Cerebellar cortex (tissue), 1 donor: ENCODE measurements at regions not wholly inside any gene's neighbourhood (a gene's known extent, or its start where the extent isn't known, plus 50 kb on each side); places are given as distances from the start of the nearest gene placed in this dataset.
"Not testable (repeated sequence)": the region's sequence is repeated elsewhere in the genome, so short reads cannot be mapped to it uniquely, and the experiment has no call there.

Source experiments
- DNase-seq: peaks from one replicate; pipeline ENCODE4 v3.0.0-alpha.2; 2015; ENCODE audit warnings: low spot score

DNA sequence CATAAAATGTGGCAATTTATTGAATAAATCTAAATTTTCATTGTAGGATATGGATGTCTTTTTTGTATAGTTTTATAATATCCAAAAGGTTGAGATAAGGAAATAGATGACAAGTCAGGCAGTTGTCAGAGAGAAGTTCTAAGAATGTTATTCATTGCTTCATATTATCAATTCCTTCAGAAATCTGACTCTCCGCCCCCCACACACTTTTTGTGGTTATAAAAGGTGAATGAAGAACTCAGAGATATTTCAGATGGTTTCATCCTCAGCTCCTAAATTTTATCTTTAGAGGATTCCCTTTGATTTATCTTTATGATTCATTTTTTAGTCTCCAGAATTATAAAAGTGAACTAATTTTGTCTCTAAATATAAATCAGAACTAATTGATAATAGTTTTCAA, 136.1 kb upstream of the NOX3 start:
- DNase-seq = no peak

DNA sequence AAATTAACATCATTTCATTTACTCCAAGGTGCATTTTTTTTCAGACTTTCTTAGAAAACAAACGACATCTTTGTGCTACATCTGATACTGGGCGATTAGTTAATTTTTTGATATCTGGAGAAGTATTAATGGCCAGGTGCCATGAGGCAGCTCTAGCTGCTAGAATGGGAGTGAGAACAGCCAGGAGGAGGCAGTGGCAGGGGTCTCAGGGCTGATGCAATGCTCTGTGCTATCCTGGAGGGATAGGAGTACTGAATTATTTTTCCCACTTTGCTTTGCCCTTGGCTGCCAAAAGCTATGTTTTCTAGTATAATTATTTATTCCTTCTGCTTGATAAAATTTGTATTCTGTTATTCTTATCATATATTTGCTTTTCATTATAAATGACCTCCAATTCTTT, 133.6 kb upstream of the NOX3 start:
- DNase-seq = no peak

DNA sequence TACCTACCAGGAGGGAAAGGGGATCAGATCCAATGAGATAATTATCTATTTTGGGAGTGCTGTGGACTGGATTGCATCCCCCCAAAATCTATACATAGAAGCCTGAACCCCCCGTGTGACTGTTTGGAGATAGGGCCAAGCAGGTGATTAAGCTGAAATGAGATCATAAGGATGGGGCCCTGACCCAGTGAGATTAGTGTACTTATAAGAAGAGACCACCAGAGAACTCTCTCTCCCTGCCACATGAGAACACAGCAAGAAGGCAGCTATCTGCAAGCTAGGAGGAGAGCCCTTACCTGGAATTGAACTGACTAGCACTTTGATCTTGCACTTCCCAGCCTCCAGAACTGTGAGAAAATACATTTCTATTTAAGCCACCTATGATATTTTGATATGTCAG, 132.2 kb upstream of the NOX3 start:
- no peak for DNase-seq

DNA sequence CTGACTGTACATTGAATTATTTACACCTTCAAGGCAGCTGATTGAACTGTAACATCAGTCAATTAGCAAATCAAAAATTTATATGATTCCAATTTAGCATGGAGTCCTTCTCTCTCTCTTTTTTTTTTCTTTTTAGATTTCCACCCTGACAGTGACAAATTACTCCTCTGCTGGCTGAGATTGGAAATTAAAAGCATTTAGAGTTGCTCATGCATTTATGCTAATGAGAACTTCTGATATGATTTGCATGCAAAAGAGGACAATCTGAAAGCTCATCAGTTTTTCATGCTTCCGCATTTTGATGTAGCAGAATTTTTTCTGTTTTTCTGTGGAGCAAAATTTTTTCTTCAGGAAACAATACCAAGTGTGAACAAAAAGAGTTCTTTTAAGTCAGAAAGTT, 130.5 kb upstream of the NOX3 start:
- DNase-seq = no peak

DNA sequence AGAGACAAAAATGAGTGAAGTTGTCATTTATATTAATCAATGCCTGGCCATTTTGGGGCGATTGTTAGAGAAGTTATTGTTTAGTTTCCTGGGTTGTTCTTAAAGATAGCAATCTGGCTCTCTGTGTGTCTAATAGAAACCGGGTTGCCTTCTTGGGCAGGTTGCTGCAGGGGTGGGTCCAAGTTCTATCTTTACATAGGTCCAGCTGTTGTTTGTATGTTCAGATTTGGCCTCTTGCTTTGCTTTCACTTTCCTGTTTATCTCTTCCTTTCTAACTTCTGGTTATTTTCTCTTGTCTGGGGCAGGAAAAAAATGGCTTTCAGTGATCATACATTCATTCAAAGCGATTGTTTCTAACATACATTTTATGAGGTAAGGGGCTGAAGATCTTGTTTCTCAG, 128.4 kb upstream of the NOX3 start:
- DNase-seq = no peak

DNA sequence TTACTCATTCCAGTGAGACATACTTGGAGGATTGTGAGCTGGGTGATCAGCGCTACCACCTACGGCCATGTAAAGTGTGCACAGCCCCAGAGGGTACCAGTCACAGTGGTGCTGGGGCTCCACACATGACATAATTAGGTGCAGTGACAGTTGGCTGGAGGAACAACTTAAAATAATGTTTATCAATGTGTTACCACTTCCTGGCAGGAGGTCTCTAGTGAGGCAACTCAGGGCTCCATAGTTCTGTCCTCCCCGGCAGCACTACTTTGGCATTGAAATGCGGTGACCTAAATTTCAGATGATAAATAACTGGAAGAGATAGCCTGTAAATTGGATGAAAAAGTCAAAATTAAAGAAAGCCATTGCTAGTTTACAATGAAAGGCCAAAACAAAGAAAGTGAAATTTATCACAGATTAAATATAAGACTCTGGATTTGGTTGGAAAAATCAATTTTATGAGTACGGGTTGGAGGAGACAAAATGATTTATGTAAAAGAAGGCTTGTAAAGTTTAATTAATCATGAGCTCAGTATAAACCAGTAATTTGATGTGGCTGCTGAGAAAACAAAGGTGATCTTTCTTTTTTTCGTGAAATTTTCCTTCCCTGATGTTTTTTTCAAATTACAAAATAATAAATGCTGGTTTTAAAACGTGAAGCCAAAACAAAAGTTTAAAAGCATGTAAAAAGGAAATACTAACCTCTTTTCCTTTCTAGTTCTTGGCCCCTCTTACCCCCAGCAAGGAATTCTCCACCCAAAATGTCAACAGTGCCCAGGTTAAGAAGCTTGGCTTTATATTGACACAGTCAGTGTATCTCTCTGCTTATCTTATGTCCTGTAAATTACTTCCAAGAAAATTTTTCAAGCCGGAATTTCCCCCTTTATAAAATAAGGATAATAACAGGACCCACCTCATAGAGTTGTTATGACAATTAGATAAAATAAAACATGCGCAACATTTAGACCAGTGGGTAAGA, 126.7 kb upstream of the NOX3 start:
- DNase-seq = no peak

DNA sequence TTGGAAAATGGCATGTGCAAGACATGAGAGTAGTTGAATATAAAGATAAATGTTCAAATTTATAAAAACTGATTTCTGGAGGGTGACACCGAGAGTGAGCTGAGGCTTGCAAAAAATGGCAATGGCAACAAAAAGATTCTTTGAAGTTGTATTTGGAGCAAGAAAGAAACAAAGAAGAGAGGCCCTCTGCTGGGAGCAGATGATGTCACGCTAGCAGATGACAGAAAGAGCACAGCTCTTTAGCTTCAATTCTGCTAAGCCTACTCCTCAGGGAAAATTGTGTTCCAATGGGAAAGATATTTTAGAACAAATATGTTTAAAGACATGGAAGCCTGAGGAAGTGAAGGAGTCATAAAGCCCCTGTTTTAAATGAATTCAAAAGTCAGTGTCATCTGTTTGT, 125.3 kb upstream of the NOX3 start:
- DNase-seq = no peak

DNA sequence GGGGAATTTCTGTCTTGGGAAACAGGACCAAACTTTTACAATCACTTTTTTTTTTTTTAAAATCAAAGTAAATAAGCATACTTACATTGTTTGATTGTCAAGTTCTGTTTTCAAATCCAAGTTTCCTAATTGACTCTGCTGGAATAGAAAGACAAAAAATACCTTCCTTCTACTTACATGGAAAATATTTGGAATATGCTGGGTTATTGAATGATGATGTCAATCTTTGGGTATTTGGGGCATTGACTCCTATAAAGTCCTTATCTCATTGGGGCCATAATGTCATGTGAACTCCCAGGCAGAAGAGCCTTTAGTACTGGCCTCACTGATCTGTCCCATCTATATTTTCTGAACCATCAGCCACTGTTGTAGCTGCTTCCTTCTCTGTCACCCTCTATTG, 122.6 kb upstream of the NOX3 start:
- no peak for DNase-seq

DNA sequence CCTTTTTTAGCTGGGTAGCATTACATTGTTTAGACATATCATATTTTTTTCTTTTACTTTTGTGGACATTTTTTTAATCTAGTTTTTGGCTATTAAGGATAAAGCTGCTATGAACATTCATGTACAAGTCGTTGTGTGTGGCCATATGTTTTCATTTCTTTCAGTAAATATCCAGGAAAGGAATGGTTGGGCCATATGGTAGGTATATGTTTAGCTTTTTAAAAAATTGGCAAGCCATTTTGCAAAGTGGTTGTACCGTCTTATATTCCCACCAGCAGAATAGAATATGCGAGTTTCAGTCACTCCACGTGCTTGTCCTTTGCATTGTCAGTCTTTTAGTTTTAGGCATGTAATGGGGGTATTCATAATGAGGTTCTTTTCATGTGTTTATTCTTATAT, 106.3 kb upstream of the NOX3 start:
- no peak for DNase-seq

DNA sequence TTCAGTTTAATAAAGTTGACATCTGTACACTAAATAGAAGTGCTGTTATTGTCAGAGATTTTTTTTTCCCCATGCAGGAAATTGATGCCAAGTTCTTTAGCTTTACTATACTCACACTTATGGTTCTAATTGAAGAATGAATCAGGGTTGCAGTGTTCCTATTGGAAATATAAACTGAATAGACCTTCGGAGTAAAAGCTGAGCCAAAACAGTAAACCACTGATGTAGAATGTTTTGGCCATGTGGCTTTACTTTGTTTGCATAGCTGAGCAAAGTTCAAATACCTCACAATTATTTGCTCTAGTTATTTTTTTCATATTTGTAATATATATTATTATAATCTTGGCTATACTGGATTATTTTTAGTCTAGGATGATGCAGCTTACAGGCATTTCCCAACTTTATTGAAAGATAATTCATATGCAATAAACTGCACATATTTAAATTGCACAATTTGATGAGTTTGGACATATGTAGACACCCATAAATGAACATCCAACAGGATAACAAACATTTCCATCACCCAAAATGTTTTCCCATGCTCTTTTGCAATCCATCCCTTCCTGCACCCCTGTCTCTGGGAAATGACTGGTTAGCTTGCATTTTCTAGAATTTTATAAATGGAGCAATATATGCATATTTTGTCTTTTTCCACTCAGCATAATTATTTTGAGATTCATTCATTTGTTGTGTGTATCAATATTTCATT, 105.8 kb upstream of the NOX3 start:
- no peak for DNase-seq

DNA sequence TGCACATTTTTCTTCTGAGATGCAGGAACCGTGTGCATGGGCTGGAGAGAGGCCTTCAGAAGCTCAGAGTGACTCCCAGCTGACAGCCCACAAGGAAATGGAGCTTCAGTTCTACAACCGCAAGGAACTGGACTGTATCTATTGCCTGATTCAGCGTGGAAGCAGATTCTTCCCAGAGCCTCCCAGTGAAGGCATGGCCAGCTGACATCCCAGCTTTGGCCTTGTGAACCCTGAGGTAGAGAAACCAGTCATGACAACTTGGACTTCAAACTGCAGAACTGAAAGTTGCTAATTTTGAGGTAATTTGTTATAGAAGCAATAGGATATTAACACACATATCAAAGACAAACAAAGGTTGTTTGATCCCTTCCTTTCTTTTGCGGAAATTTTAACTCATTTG, 94.3 kb upstream of the NOX3 start:
- DNase-seq = no peak

DNA sequence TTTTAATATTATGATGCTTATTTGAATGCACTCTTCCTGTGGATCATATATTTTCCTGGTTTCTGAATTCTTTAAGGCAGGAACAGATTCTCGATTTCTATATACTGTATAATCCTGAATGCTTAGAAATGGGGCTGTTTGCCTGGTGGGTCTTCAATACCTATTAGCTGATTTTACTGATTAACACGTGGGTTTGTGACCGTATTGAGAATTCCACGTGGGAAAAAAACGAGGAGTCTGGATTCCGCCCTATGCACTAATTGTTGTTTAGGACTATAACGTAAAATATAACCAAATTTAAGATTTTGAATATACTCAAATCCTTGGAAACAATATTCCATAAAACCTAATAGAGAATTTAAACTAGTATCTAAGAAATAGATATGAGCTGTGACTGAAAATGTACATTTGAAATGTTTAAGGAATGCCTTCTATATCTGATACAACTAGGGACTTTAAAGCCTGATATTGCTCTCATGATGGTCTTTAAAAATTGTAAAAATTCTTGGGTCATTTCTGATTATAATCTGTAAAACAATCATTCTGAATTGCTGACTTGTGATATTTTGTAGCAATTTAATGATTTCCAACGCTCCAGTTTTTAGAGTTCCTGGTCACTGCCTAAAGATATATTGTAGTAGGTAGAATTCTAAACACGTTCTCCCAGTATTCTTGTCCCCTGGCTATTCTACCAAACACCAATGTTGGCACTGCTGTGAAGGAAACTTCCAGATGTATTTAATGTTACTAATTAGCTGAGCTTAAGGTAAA, 93.6 kb upstream of the NOX3 start:
- no peak for DNase-seq

DNA sequence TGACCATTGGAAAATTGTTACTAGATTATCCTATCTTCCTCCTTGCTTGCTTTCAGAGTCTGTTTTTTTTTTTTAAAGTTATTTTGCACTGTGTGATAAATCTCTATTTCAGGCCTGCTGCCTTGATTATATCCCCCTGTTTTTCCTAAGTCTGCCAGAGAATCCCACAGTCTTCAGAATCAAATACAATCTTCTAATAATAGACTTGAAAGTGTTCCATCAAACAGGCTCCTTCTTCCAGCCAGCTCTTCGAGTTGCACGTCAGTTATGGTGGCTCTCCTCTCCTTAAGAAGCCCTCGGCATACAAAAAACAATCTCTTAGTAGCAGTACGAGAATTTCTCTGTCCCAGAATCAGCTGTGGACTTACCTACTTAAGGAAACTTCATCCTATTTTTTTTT, 92.9 kb upstream of the NOX3 start:
- no peak for DNase-seq

DNA sequence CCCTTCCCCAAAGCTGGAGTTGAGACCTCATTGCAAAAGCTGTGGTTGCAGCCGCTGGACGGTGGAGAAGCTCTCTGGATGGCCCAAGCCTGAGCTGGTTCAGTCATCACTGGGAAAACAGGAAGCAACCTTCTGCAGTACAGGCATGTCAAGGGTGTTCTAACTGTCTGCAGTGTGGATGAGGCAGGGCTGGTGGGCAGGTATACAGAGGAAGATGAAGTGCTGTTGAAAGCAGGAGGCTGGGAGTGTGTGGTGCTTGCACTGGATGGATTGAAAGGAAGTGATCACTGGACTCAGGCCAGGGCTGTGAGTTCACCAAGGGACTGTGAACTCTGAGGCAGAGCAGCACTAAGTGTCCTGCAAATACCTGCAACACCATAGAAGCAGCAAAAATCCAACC, 89.0 kb upstream of the NOX3 start:
- no peak for DNase-seq

DNA sequence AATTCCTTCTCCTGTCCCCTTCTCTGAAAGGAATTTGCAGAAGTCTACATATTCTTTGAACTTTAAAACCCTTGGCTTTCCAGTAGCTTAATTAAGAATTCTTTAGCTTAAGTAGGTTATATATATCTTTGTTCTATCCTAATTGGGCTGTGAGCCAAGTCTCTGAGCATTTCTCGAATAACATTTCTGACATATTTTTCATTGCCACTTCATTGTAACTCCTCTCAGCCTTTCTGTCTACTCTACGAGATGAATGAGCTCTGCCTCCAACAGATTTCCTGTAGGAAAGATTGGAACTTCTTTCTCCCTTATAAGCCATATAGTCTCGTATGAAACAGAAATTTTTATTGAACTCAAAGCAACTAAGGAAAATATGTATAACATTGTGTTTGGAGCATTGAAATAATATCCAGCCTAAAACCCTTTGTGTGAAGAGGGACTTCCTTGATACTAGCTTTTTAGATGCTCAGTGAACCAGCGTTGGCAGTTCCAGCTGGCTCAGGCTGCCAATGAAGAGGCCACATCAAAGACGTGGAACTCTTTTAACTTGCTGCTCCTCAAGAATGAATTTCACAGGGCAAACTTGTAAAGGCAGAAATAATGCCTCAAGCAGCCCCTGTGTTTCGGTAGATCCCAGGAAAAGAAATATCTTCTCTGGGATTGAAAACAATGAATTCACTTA, 87.7 kb upstream of the NOX3 start:
- no peak for DNase-seq

DNA sequence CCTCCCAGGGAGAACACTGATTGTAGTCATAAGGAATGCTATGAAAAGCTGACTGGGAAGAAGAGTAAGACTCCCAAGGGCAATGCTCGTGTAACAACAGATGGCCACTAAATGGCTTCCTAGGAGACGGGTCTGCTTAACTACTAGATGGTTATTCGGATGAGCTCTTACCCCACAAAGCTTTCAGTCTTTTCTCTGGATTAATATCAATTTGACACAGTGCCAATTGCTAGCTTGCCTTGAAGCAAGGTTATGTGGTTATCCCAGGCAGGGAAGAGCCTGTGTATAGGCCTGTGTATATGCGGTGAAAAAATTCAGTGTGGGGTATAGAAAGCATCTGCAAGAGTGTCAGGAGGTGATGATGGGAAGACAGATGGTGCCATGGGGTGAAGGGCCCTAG, 86.4 kb upstream of the NOX3 start:
- no peak for DNase-seq

DNA sequence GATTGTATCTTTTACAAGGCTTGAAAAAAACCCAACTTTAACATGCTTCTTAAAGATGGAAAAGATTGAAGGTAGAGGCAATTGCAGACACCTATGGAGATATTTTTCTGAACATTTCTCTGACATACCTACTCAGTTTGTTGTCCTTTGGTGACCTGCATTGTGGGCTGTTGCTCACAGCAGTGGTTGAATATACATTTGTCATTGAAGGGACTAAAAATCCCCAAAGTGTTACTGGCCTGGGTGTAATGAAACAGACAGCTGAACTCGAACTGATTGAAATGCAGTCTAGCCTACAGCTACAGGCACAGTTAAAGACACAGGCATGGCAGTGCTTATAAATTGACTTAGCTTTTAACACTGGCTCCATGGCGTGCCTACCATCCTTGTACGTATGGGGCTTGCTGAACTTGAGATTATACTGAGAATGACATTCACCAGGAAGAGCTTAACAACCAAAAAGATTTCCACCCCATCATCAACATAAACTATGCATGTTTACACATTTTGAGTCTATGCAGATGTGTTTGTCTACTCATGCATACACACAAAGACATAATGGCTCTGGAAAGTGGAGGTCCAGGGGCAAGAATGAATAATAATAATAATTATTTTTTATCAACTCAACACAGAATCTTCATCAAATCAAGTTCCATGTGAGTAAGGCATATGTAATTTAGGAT, 83.2 kb upstream of the NOX3 start:
- no peak for DNase-seq

DNA sequence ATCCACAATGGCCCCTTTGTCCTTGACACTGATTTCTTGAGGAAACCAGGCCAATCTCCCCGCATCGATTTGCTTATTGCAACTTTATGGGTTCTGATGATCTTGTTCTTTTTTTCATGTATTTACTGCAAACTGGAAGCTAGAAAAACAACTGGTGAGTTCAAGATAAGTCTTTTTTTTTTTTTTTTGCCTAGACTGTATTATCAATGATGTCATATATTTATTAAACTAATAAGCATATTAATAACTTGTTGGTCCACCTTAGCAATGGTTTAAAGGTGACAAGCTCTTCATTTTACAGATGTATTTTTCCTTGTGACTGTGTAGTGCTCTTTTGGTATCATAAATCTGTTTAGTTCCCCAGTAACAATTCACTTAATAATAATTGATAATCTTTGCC, 79.0 kb upstream of the NOX3 start:
- no peak for DNase-seq

DNA sequence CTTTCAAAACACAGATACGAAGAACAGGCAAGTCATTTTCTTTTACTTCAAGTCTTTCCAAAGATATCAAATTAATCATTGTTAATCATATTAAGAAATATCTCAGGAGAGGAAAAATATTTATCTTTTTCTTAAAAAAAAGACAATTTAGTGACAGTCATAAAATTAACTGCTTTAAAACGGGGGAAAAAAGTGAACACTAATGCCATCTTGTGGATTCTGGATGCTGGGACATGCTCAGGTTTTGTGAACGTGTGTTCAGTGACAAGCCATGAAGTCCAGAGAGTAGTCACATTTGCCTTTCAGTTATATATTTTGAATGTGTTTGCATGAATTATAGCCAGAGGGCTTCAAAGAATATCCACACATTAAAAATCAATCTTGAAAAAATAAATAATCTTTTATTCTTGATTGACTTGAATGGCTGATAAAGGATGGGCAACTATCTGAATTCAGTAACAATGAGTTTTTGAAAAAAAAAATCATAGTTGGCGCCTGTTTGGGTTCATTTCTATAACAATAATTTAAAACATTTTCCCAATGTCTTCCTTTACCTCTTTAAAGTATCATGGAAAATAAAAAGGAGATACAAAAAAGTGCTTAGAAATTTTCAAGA, 74.7 kb upstream of the NOX3 start:
- peak; percentile 4 for DNase-seq

DNA sequence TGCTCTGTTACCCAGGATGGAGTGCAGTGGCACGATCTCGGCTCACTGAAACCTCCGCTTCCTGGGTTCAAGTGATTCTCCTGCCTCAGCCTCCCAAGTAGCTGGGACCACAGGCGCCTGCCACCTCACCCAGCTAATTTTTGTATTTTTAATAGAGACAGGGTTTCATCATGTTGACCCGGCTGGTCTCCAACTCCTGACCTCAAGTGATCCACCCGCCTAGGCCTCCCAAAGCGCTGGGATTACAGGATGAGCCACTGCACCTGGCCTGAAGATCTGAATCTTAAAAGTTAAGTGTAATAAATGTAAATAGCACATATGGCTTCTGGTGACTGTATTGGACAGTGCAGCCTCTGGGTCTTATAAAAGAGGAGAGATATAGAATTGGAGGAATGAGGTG, 74.2 kb upstream of the NOX3 start:
- DNase-seq = not testable (repeated sequence)

DNA sequence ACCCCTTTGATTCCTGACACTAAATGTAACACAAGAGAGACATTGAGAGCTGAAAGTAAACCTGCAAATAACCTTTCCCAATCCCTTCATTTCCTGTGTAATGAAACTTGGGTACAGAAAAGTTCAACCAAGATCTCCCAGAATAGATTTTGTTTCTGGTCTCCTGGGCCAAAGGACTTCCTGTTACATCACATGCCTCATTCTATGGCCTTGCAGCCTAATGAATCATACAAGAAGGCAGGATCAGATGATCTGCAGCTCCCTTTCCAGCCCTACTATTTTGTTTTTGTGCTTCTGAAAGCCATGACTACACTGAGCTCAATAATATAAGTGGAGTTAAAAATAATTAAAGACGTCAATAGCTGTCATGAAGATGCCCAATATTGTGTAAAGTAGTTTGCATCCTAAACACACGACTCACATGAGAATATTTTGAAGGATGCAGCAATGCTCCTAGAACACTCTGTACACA, 73.4 kb upstream of the NOX3 start:
- no peak for DNase-seq
